B cell (primary cell): ENCODE measurements at regions not wholly inside any gene's neighbourhood (a gene's known extent, or its start where the extent isn't known, plus 50 kb on each side); places are given as distances from the start of the nearest gene placed in this dataset.

Experiments used
- ATAC-seq: fragments of 200-7000 bp; cut with Tn5 transposase; one replicate; pipeline ENCODE4 v1.10.0; 2021; ENCODE audit warnings: low read depth, mild to moderate bottlenecking, moderate number of reproducible peaks, moderate library complexity
- CTCF ChIA-PET: fragments of 350-600 bp; sonication (Branson Sonifier 250); formaldehyde crosslinking; loops from one replicate; lab custom pipeline; 2021; ENCODE audit warnings: antibody characterized with exemption, inconsistent platforms; lab: Charles Lee
- POLR2A ChIA-PET: fragments of 350-600 bp; sonication (Branson Sonifier 250); formaldehyde crosslinking; loops from one replicate; lab custom pipeline; 2021; ENCODE audit warnings: antibody characterized with exemption; lab: Charles Lee
- DNase-seq: peaks from one replicate; pipeline ENCODE4 v3.0.0; 2013
- H2AFZ ChIP-seq: 2 replicates; pipeline ENCODE4 v1.6.1; 2012; ENCODE audit warnings: mild to moderate bottlenecking, low read depth, low read length; ENCODE audit not compliant: insufficient read depth, poor library complexity, severe bottlenecking
- H3K27ac ChIP-seq, 2 donors: 1 replicate in 1 of 2; 2 replicates in 1 of 2; pipeline ENCODE4 v1.5.1; 2012 to 2013; ENCODE audit warnings: low read length in 2 of 2, mild to moderate bottlenecking in 2 of 2, moderate library complexity in 1 of 2
- H3K27me3 ChIP-seq, 4 experiments: fragments of 200-600 bp in 1 of 4; sonication (generic) in 1 of 4; replicated peaks in 1 of 4; 1 replicate in 2 of 4; 2 replicates in 2 of 4; pipeline versions ENCODE4 v1.6.1 to v1.7.0; 2013 to 2016; ENCODE audit warnings: low read length in 3 of 4, mild to moderate bottlenecking in 2 of 4, mixed read lengths in 1 of 4, moderate library complexity in 1 of 4; ENCODE audit not compliant: insufficient read depth in 4 of 4, control insufficient read depth in 3 of 4; ENCODE audit errors: control extremely low read depth in 1 of 4
- H3K36me3 ChIP-seq, 2 experiments: replicated peaks in 1 of 2; 1 replicate in 1 of 2; 2 replicates in 1 of 2; pipeline versions ENCODE4 v1.6.1 to v1.7.1; 2013; ENCODE audit warnings: low read length in 1 of 2; ENCODE audit not compliant: insufficient read depth in 2 of 2, control insufficient read depth in 1 of 2; ENCODE audit errors: control extremely low read depth in 1 of 2, extremely low read depth in 1 of 2
- H3K4me1 ChIP-seq, 2 donors: fragments of 200-600 bp in 1 of 2; sonication (generic) in 1 of 2; 1 replicate in 1 of 2; 2 replicates in 1 of 2; pipeline versions ENCODE4 v1.5.1 to v1.6.1; 2013 to 2017; ENCODE audit warnings: low read length in 2 of 2; ENCODE audit not compliant: control insufficient read depth in 2 of 2, insufficient read depth in 2 of 2
- H3K4me2 ChIP-seq: replicated peaks from 2 replicates; pipeline ENCODE3; 2012; ENCODE audit warnings: mild to moderate bottlenecking, low read depth, low read length; ENCODE audit not compliant: poor library complexity, severe bottlenecking
- H3K4me3 ChIP-seq, 5 experiments: fragments of 200-600 bp in 1 of 5; sonication (generic) in 1 of 5; 1 replicate in 3 of 5; 2 replicates in 2 of 5; pipeline versions ENCODE4 v1.5.1 to v1.7.0; 2011 to 2016; ENCODE audit warnings: low read length in 4 of 5, mild to moderate bottlenecking in 4 of 5, low read depth in 2 of 5, control low read depth in 1 of 5, moderate library complexity in 1 of 5; ENCODE audit not compliant: insufficient read depth in 1 of 5; ENCODE audit errors: control extremely low read depth in 1 of 5, extremely low read depth in 1 of 5
- H3K79me2 ChIP-seq: fragments of 200-600 bp; sonication (generic); one replicate; pipeline ENCODE4 v1.6.0; 2016; ENCODE audit warnings: low read length; ENCODE audit not compliant: control insufficient read depth, insufficient read depth
- H3K9ac ChIP-seq: fragments of 200-600 bp; sonication (generic); 2 replicates; pipeline ENCODE4 v1.6.1; 2017; ENCODE audit warnings: mild to moderate bottlenecking, low read length, moderate library complexity
- H3K9me3 ChIP-seq, 3 donors: one replicate each; pipeline versions ENCODE4 v1.6.1 to v1.7.1; 2013; ENCODE audit warnings: low read length in 2 of 3; ENCODE audit not compliant: control insufficient read depth in 2 of 3, insufficient read depth in 1 of 3; ENCODE audit errors: control extremely low read depth in 1 of 3
- H4K20me1 ChIP-seq: 2 replicates; pipeline ENCODE4 v1.6.0; 2012; ENCODE audit warnings: mild to moderate bottlenecking, low read length; ENCODE audit not compliant: insufficient read depth, control insufficient read depth, poor library complexity, severe bottlenecking
- H3K27ac Mint-ChIP-seq: one replicate; pipeline ENCODE4 v1.8.0; 2021; ENCODE audit warnings: mixed read lengths
- H3K27me3 Mint-ChIP-seq: one replicate; pipeline ENCODE4 v1.8.0; 2021; ENCODE audit warnings: mixed read lengths
- H3K4me1 Mint-ChIP-seq: one replicate; pipeline ENCODE4 v1.8.0; 2021; ENCODE audit warnings: mixed read lengths
- H3K4me3 Mint-ChIP-seq: one replicate; pipeline ENCODE4 v1.8.0; 2021; ENCODE audit warnings: mixed read lengths
- H3K9me3 Mint-ChIP-seq: one replicate; pipeline ENCODE4 v1.8.0; 2022; ENCODE audit warnings: mixed read lengths; ENCODE audit not compliant: insufficient read depth
- EZH2 ChIP-seq: IDR thresholded peaks from 2 replicates; pipeline ENCODE4 v1.6.1; 2012; ENCODE audit warnings: borderline replicate concordance, low read depth, mild to moderate bottlenecking, moderate library complexity, low read length; ENCODE audit not compliant: insufficient read depth, poor library complexity, severe bottlenecking
- WGBS: methylation state at CpG from one replicate; pipeline ENCODE4 v1.1.5; 2013; ENCODE audit warnings: missing lambda C conversion rate; ENCODE audit not compliant: insufficient coverage; 5-methylcytosine and 5-hydroxymethylcytosine counted together
- intact Hi-C: fragments of 100-400 bp; cut with micrococcal nuclease; formaldehyde crosslinking; loops from one replicate; pipeline ENCODE4 v1.10.0; 2022
- TF ChIP-seq, protein P1 (sequence below): fragments of 200-600 bp; IDR thresholded peaks from one replicate; pipeline ENCODE4 v1.8.0; 2022; ENCODE audit warnings: antibody characterized with exemption, mild to moderate bottlenecking

DNA sequence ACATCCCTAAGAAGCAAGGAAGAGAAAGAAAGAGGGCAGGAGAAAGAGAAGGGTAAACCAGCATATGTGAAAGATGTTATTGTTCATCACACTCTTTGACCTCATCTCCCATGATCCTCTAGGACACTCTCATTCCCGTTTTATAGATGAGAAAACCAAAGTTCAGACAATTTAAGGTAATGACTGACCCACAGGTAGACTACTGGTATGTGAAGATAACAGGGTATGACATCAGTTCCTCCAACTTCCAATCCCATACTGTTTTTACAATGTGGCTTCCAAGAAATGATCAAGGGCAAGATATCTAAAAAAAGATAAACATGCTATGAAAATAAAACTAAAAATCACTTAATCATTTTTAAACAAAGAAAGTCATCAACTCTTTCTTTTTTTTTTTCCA is 95.2 kb upstream of the TNFSF4 start:
- intact Hi-C loops: no loop called here
- WGBS: no CpG with 5 or more reads among the region's 1 CpG
- ATAC-seq: no peak
- no peak overlapping the region for H3K27ac ChIP-seq
- no peaks in the 10 kb centered on the region for H3K36me3 ChIP-seq
- no peaks in the 10 kb centered on the region for H3K79me2 ChIP-seq
- no peaks in the 10 kb centered on the region for H3K27me3 Mint-ChIP-seq
- peaks cover 11 to 12% of the 10 kb centered on the region in 2 donors for H3K4me1 ChIP-seq
- H3K4me2 ChIP-seq: no peak overlapping the region
- no peak for DNase-seq
- H3K27ac Mint-ChIP-seq: no peak overlapping the region
- TF ChIP-seq, protein P1, sequence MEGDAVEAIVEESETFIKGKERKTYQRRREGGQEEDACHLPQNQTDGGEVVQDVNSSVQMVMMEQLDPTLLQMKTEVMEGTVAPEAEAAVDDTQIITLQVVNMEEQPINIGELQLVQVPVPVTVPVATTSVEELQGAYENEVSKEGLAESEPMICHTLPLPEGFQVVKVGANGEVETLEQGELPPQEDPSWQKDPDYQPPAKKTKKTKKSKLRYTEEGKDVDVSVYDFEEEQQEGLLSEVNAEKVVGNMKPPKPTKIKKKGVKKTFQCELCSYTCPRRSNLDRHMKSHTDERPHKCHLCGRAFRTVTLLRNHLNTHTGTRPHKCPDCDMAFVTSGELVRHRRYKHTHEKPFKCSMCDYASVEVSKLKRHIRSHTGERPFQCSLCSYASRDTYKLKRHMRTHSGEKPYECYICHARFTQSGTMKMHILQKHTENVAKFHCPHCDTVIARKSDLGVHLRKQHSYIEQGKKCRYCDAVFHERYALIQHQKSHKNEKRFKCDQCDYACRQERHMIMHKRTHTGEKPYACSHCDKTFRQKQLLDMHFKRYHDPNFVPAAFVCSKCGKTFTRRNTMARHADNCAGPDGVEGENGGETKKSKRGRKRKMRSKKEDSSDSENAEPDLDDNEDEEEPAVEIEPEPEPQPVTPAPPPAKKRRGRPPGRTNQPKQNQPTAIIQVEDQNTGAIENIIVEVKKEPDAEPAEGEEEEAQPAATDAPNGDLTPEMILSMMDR: no peak
- TF ChIP-seq EZH2: no peak
- H3K9ac ChIP-seq: no peak overlapping the region
- POLR2A ChIA-PET: no interaction called here
- H3K9me3 Mint-ChIP-seq: no peaks in the 10 kb centered on the region
- CTCF ChIA-PET: no interaction called here
- H4K20me1 ChIP-seq: no peaks in the 10 kb centered on the region
- H3K9me3 ChIP-seq: peaks cover 0 to 2% (median 2%) of the 10 kb centered on the region in 3 donors
- H3K4me3 ChIP-seq: no peak overlapping the region
- H3K4me3 Mint-ChIP-seq: no peak overlapping the region
- peaks cover 16% of the 10 kb centered on the region for H3K4me1 Mint-ChIP-seq
- no peaks in the 10 kb centered on the region for H3K27me3 ChIP-seq
- no peak overlapping the region for H2AFZ ChIP-seq

DNA sequence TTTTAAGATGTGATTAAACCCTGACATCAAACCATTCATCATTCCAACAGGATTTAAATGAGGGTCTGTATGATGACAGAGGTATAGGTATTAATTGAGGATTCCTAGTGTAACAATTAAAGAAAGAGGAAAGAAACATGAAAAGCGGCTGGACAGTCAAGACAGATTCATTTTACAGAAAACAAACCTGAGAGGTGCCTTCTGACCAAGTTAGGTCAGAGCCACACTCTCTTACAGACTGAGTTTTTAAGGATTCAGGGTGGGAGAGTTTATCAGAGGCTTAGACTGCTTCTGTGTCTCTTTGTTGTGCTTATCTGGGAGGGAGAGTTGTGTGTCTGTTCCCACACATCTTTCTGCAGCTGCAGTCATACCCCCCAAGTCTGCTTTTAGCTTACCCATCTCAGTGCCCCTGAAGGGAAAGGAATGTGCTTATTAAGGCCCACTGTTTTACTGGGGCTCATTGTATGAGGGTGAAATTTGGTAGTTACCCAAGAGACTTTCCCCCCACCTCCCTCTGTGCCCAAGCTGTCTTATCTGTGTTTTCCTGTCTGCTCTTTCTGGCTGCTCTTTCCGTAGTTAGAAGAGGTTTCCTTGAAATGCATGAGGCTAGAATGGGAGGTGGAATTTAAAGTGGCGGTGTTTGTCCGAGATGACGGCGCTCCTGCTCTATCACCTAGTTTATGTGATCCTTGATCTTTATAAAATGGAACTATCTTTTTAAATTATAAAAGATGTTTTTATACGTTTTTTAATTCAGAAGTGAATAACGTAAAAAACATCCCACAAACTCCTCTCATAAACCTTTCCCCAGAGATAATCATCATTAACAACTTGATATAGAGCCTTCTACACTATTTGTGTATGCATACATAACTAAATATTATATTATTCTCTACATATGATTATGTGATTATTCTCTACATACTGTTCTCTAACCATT is 96.0 kb upstream of the TNFSF4 start:
- WGBS: 100% methylated on average over 1 of the region's 8 CpGs
- H3K4me2 ChIP-seq: no peak overlapping the region
- H3K4me1 Mint-ChIP-seq: peaks cover 8% of the 10 kb centered on the region
- no peak overlapping the region for H3K9ac ChIP-seq
- ChIA-PET POLR2A (no interaction called here), CTCF (no interaction called here)
- no peak overlapping the region for H3K4me3 Mint-ChIP-seq
- intact Hi-C loops: no loop called here
- no peaks in the 10 kb centered on the region for H3K27me3 ChIP-seq
- peaks cover 3 to 4% of the 10 kb centered on the region in 2 donors for H3K4me1 ChIP-seq
- TF ChIP-seq, protein P1: no peak
- no peak for TF ChIP-seq EZH2
- no peaks in the 10 kb centered on the region for H3K27me3 Mint-ChIP-seq
- no peak overlapping the region for H3K4me3 ChIP-seq
- no peak overlapping the region for H3K27ac ChIP-seq
- DNase-seq (no peak), ATAC-seq (no peak)
- H3K9me3 Mint-ChIP-seq: no peaks in the 10 kb centered on the region
- peaks cover 0 to 2% (median 2%) of the 10 kb centered on the region in 3 donors for H3K9me3 ChIP-seq
- no peak overlapping the region for H3K27ac Mint-ChIP-seq
- H4K20me1 ChIP-seq: no peaks in the 10 kb centered on the region
- no peaks in the 10 kb centered on the region for H3K36me3 ChIP-seq
- H3K79me2 ChIP-seq: no peaks in the 10 kb centered on the region
- H2AFZ ChIP-seq: no peak overlapping the region
